HG03558 (cell line): ENCODE measurements at regions not wholly inside any gene's neighbourhood (a gene's known extent, or its start where the extent isn't known, plus 50 kb on each side); places are given as distances from the start of the nearest gene placed in this dataset.

Experiments
- ATAC-seq: cut with Tn5 transposase; IDR thresholded peaks from one replicate; pipeline ENCODE4 v1.9.1; 2021; ENCODE audit warnings: moderate number of reproducible peaks; ENCODE audit not compliant: unreplicated experiment; ENCODE audit errors: extremely low read depth

DNA sequence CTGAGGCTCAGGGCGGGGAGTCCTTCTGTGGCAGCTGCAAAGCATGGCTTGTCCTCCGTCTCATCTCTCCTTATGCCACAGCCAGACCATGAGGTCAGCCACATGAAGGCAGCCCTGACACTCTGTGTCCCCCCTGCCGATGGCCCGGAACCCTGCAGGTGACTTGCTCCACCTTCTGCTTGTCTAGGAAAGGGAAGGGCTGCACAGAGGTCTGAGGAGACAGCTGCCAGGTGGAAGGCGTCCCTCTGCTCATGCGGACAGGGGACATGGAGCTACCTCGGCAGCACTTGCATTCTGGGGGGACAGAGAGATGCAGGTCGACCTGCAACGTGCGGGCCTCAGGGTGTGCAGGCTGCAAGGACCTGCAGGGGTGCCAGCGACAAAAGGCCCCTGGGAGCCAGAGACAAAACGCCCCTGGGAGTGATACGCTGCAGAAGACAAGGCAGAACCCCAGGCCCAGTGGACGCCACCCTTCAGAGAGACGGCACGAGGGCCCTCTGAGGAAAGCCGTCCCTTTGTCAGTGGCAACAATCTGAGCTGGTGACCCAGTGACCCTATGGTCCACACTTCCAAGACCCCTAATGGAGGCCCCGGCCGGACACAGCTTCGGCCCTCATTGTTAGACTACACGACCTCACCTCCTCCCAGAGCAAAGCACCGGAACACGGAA is 205.2 kb upstream of the PPP2R2D start:
- ATAC-seq = no peak

DNA sequence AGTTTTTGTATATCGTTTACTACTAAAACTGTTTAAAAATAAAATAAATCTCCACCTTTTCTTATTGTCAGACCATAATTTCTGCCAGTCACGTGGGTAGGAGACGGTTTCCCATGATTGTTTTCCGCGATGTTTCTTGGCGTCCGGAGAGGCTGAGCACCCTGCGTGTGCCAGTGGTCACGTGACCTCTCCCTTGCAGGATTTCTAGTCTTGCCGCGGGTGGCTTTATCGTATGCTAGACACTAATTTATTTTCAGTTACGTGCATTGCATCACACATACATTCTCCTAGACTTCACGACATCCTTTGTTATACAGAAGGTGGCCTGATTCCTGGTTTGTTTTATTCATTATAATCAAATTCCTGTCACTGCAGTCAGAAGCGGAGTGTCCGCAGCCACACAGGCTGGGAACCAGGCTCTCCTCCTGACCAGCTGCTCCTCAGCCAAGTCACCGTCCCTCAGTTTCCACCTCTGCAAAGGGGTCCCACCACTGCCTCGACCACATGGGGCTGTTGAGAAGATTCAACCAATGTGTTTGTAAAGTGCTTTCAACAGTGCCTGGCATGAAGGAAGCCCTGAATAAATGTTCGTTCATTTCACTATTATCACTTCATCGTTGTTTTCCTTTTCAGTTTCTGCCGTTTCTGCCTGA is 203.2 kb upstream of the PPP2R2D start:
- no peak for ATAC-seq

DNA sequence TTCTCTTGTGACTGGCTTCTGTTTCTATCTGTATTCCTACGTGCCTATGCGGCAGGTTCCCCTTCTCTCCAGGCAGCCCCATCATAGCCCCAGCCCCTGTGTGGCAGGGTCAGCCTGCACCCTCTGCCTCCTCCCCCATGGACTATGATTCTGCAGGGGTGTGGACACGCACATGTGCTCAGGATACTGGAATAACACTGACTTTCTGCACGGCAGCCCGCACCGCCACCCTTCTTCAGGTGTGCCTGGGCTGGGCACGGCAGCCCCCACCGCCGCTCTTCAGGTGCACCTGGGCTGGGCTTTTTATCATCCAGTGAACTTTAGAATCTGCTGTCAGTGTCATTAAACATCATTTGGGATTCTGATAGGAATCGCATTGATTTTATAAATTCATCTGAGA is 202.6 kb upstream of the PPP2R2D start:
- ATAC-seq = no peak

DNA sequence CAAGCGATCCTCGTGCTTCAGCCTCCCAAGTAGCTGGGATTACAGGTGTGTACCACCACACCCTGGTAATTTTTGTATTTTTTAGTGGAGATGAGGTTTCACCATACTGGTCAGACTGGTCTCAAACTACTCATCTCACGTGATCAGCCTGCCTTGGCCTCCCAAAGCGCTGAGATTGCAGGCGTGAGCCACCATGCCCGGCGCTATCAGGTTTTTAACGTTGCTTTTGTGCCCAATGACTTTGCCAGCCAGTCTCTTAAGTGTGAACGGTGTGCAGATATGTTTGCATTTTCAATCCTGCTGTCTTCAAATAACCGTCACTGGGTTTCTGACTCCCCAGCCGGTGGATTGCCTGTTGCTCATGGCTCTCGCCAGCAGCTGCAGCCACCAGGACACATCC is 201.8 kb upstream of the PPP2R2D start:
- ATAC-seq = no peak

DNA sequence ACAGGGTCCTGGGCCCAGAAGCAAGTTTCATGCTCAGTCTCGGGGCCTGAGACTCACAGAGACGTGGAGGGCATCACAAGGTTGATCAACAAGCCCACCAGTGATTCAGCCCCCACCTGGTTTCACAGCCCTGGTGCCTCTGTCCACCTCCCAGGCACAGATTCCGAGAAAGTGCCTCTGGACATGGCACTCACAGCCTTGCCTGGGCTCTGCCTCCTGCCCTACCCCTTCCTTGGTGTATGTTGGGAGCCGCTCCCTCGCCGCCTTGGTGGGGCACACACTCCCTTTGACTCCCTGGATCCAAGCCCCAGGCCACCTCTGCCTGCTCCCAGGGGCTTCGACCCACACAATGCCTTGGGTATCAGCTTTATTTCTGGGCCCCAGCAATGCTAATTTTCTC is 200.8 kb upstream of the PPP2R2D start:
- ATAC-seq = no peak

DNA sequence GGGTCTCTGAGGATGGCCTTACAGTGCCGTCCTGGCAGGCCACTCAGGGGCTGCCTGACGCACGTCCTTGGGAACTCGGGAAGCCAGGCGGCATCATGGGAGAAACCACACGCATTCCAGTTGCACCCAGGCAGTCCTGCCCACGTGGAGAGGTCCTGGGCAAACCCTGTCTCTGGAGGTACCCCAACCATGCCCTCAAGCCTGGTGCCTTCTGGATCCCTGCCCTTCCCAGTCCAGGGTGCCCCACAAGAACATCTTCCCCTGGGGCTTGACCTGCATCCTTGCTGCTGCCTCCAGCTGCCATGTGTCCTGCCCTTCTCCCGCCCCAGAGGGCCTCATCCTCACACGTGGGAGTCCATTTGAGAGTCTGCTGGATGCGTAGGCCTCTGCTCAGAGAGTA is 200.3 kb upstream of the PPP2R2D start:
- no peak for ATAC-seq

DNA sequence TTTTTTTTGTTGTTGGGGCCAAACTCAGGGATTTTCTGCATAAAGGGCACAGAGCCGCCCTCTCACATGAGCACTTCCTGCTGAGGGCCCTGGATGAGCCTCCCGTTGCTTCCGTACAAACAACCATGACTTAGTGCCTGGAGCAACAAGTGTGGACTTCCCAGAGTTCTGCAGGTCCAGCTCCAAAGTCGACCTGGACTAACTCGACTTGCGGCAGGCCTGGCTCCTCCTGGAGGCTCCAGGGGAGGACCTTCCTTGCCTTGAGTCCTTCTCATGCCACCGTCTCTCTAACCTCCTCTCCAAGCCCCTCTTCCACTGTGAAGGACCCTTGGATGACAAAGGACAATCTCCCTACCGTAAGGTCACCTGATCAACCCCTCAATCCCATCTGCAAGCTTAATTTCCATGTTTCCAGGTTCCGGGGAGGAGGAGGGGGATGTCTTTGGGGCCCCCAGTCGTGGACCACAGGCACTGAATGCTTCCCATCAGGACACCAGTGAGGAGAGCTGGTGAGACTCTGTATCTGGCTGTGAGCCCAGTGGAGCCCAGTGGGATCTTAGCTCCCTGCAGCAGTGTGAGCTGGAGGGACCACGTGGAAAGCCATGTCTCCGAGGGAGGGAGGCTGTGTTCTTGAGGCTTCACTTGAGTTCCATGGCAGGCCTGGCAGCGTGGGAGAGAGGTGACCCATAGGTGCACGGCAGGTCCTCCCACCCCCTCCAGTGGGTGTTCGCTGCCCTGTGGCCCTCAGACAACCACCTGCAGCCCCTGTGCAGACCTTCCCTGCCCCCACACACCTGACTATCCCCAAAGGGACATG is 199.5 kb upstream of the PPP2R2D start:
- no peak for ATAC-seq

DNA sequence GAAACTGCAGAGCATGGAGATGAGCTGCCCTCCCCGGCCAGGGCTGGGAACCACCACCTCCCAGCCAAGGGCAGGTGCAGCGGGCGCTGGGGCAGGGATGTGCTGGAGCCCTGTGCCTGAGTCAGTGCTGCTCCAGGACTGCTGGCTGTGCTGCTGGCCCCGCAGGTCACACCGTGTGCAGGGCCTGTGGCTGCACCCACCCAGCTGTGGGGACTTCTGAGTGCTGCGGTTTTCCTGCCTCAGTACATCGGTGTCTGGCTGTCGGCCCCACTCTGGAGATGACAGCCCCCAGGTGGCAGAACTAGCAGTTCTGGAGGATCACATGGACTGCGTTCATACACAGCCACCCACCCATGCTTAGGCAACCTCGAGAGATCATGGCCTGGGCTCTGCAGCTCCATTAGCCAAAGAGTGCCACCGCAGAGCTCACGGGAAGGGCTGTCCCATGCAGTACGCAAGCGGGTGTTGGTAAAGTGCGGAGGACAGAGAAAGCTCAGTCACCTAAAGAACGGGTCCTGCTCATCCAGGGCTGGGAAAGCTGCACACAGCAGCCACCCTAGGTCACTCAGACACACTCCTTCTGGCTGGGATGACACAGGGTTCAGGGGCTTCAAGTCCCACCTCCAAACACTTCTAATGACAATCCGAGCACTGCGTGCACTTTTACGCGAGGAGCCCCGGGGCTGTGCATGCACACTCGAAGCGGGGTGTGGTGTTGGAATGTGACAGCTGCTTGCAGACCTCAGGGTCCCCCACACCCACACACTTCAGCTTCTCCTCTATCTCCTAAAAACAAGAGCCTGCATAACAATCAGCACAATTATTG is 198.1 kb upstream of the PPP2R2D start:
- no peak for ATAC-seq

DNA sequence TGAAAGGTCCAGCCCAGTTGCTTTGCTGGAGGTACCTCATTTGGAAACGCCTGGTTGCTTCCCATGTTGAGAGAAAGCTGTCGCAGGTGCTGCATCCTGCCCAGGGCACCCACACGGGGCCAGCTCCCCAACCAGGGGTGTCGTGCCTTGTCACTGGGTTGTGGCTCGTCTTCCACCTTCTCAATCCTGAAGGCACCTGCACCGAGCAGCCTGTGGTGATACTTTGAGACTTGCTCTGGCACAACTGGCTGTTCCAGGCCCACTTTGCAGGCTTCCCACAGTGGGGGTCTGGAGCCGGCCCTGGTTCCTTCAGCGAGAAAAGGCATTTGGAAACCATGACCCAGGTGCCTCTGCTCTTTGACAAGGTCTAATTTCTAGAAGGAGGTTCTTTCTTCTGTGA is 197.3 kb upstream of the PPP2R2D start:
- ATAC-seq = no peak

DNA sequence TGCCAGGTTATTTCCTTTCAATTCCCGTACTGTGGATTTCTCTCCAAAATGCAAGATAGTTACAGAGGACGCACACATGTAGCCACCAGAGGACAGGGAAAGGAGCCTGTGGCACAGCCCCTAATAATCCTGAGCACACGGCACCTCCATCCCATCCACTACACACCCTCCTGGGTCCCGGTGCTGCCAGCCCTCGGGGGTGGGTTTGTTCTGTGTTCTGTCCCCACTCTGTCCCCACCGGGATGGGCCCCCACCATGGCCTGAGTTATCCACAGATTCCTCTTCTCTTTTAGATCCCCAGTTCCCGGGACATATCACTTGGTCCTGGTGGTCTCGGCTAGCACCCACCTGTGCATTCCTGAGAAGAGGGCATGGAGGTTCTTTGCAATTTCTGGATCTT is 196.9 kb upstream of the PPP2R2D start:
- no peak for ATAC-seq

DNA sequence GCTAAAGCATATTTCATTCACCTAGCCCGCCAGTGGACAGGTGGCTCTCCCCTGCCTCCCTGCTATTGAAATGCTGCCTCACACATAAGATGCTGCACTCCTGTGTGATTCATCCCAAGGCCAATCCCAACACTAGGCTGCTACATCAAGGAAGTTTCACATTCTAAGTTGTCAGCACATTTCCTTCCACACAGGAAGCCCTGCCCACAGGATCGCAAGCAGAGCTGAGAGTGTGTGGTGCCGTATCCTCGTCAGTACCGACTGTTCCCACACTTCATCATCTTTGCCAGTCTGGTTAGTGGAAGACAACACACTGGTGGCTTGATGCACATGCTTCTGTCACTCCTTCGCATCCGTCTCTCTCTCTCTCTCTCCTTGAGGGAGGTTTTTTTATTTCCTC is 194.3 kb upstream of the PPP2R2D start:
- ATAC-seq = no peak

DNA sequence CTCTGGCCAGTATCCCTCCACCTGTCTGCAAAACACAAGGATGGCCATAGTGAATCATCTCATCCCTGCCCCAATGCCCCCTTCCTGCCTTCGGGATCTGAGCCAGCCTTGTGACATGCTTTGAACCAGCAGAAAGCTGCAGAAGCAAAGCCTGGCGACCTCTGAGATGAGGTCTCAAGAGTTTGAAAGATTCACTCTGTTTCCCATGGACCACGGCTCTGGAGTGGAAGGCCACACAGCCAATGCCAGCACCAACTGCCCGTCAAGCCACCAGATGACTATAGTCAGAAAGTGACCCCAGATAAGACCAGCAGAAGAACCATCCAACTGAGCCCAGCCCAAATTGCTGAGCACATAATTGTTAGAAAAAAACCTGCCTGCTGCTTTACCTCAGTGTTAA is 193.9 kb upstream of the PPP2R2D start:
- ATAC-seq = no peak

DNA sequence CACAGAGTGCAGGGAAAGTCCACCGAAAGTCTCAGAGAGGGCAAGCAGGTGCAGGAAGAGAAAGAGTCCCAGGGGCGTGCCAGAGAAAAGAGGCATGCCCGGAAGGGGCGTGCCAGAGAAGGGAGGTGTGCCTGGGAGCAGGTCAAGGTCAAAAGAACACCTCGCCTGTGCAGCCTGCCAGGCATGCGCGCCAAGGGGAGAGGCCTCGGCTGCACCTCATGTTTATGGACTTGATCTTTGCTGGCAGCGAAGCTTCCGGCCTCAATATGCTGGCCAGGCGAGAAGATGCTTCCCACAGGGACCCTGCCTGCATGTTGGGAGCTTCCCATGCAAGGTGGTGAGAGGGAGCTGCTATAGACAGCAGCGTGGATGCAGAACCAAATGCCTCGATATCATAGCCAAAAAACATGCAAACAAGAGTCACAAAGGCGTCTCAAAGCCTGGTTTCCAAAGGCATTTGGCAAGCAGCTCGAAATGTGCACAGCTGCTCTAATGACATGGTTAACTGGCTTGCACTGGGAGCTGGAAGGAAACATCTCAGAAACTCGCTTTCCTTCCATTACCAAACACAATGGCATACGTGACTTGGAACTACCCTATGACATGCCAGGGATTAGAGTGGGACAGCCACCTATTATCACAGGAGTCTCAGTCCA is 192.5 kb upstream of the PPP2R2D start:
- ATAC-seq = no peak

DNA sequence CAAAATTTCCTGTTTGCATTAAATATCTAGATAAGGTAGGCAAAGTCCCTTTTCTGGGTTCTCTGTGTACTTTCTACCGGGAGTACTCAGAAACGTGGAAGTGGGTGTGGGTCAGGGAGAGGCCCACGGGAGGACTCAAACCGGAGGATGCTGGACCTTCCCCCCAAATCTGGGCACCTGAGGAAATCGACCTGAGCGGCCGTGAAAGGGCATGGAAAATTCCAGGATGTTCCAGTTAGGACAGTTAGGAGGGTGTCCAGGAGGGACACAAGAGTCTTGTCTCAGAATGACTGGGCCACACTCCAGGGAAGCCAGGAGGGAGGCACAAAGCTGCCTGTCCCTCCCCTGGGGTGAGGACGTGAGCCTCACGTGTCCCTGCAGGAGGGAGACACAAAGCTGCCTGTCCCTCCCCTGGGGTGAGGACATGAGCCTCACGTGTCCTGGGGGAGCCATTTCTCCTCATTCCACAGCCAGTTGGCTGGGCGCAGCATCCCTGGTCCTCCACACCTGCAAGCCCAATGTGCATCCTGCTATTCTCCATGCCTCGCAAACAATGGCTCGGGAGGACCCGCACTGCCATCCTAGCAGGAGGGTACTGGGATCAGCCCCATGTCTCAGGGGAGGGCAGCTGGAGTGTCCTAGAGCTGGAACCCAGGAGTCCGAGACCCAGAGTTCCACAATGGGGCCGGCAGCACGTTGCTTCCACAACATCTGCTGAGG is 190.5 kb upstream of the PPP2R2D start:
- ATAC-seq = no peak

DNA sequence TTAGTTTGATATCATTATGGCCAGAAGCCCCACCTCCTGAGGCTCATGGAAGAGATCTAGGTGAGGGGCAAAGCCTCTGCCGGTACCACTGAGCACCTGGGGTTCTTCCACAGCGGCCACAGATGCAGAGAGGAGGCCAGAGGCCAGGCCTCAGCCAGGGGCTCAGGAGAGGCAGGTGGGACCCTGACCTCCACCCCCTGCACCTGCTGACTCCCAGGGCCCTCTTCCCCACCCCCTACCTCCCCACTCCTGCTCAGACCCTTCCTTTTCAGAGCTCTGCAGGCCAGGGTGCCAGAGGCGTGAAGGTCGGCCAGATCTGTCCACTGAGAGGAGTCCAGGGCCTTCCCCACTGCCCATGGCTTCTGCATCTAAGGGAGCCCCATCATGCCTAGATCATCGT is 178.7 kb upstream of the PPP2R2D start:
- no peak for ATAC-seq

DNA sequence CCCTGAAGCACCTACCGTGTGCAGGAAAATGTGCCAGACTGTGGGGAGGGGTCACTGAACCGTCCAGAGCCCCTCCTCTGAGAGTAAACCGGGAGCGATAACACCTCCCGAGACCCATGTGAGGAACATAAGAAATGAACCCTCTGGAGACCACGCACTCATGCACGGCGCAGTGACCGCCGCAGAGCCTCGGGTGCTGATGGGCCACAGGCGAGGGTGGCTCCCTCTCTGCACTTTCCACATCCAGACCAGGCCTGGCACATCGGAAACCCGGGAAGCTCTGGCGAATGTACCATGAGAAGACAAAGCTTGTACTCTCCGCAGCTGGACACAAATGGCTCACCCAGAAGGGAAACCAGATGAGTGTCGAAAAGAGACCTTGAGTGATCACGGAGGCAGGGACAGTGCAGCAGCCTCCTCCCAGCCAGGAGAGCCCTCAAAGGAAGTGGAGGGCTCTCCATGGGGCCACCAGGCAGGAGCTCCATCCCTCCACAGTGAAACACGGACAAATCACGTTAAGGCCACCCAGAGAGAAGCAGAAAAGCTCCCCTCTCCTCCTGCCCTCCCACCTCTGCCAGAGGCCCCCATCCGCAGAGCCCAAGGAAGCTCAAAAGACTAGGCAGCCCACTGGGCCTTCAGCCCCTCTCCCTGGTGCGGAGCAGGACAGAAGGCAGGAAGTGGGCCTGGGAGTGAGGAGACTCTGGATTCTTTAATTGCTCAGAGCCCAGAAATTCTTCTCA is 178.1 kb upstream of the PPP2R2D start:
- no peak for ATAC-seq

DNA sequence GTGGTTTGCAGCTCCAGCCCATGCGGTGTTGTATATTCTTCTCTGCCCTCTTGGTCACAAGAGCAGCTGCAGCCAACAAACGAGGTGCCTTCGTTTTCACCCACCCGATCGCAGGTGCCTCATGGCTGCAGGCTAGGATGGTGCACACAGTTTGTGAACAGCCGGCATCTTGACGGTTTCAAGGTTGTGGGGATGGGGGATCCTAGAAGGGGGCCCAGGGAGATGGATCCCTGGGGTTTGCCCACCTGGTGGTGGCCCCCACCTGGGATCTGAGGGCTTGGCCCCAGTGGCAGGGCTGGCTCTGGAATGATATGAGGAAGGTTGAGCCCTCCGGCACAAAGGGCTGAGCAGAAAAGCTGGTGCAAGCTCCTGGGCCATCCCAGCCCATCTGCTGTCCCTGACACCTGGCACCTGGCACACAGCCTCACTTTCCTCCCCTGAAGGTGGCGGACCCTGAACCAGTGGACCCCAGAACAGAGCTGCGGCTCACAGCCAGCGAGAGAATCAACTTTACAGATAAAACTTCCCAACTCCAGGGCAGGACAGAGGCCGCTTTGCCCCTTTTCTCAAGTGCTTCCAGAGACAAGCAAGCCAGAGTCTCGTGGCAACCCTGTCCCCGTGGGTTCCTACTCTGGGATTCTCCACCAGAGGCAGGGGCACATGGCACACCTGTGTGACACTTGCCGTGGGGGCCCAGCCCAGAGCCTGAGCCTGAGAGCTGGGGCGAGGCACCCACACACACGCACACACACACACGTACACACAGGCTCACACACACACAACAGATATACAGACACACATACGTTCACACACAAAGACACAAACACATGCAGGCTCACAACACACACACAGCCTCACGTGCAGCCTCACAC is 177.3 kb upstream of the PPP2R2D start:
- ATAC-seq = no peak

DNA sequence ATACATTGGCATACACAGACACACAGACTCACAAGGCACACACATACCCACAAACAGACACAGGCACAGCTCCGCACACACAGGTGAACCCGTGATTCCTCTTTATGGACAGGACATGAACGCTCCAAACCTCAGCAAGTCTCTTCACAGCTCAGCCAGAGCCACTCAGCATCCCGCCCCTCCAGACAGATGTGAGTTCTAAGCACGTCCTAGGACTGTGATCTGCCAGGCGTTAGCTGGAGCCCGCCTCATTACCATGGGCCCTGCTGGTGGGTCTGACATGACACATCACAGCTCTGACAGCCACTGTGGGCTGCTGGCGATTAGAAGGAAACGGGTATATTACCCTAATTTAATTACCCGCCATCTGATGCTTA is 176.7 kb upstream of the PPP2R2D start:
- no peak for ATAC-seq
